Transverse colon (tissue), 4 donors: ENCODE measurements at regions not wholly inside any gene's neighbourhood (a gene's known extent, or its start where the extent isn't known, plus 50 kb on each side); places are given as distances from the start of the nearest gene placed in this dataset.

Experiments used
- DNase-seq: peaks from one replicate; pipeline ENCODE4 v3.0.0-alpha.2; 2019
- H3K27ac ChIP-seq, 4 donors: fragments of 200-600 bp; sonication (generic); 2 replicates each; pipeline ENCODE4 v1.5.1; 2016 to 2018; ENCODE audit warnings: inconsistent platforms in 4 of 4
- H3K27me3 ChIP-seq: fragments of 200-600 bp; sonication (generic); 2 replicates; pipeline ENCODE4 v1.5.1; 2017; ENCODE audit warnings: inconsistent platforms
- H3K36me3 ChIP-seq, 4 donors: fragments of 200-600 bp; sonication (generic); 2 replicates each; pipeline ENCODE4 v1.5.1; 2017 to 2019; ENCODE audit warnings: inconsistent platforms in 4 of 4
- H3K4me1 ChIP-seq, 4 donors: fragments of 200-600 bp; sonication (generic); 2 replicates each; pipeline ENCODE4 v1.5.1; 2017 to 2020; ENCODE audit warnings: inconsistent platforms in 4 of 4
- H3K4me3 ChIP-seq, 4 donors: fragments of 200-600 bp; sonication (generic); 1 replicate in 1 of 4; 2 replicates in 3 of 4; pipeline versions ENCODE4 v1.5.1 to v1.6.1; 2017 to 2019; ENCODE audit warnings: inconsistent platforms in 4 of 4
- H3K9me3 ChIP-seq, 2 donors: fragments of 200-600 bp; sonication (generic); 2 replicates each; pipeline ENCODE4 v1.5.1; 2017 to 2019; ENCODE audit warnings: inconsistent platforms in 2 of 2
- EP300 ChIP-seq: sonication (generic); formaldehyde crosslinking; IDR thresholded peaks from one replicate; pipeline ENCODE4 v1.6.1; 2017; ENCODE audit warnings: antibody characterized with exemption, low read depth
- POLR2A ChIP-seq: fragments of 450-650 bp; IDR thresholded peaks from one replicate; pipeline ENCODE4 v1.6.1; 2016; ENCODE audit warnings: antibody characterized with exemption, mild to moderate bottlenecking, moderate library complexity
- POLR2AphosphoS5 ChIP-seq, 3 donors: sonication (generic); formaldehyde crosslinking; IDR thresholded peaks; one replicate each; pipeline ENCODE4 v1.6.1; 2016; ENCODE audit warnings: antibody characterized with exemption in 3 of 3
- WGBS, 2 donors: methylation state at CpG; one replicate each; pipeline ENCODE4 v1.1.5; 2018; ENCODE audit warnings: low coverage in 1 of 2; 5-methylcytosine and 5-hydroxymethylcytosine counted together
- in situ Hi-C, 4 donors: fragments of 200-750 bp; cut with MboI; loops; one replicate each; pipeline versions ENCODE4 v1.15.0 to v1.15.1; 2017; ENCODE audit warnings: low sequenced_read_pairs in 3 of 4, low pct_ligation_motif_present in 1 of 4, low pct_unique_long_range_greater_than_20kb in 1 of 4
- intact Hi-C: fragments of 100-400 bp; cut with DNase I; formaldehyde crosslinking; loops from one replicate; pipeline ENCODE4 v1.15.1; 2023; ENCODE audit warnings: low total_unique reads
- TF ChIP-seq, protein P1 (sequence below), 5 experiments: fragments of 200-600 bp in 3 of 5; fragments of 450-650 bp in 2 of 5; sonication (generic) in 3 of 5; IDR thresholded peaks; 1 replicate in 2 of 5; 2 replicates in 3 of 5; pipeline ENCODE4 v1.5.1; 2016 to 2017; ENCODE audit warnings: antibody characterized with exemption in 5 of 5, inconsistent platforms in 3 of 5, mild to moderate bottlenecking in 2 of 5, moderate library complexity in 1 of 5

DNA sequence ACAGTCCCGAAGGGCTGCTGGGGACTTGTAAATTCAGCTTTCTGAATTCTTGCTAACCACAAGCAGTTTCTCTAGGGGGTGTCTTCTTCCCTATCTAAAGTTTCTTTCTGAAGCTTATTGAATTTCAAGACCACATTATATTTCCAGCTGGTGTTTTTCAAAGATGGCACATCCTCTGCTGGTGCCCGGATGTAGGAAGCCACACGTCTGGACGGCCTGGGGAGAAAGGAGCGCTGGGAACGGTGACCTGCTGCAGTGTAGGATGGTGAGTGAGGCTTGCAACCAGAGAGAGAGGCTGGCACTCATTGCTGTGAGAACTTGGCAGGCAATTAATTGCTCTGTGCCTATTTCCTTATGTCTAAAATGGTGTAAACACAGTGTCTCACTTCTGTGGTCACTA lies 776.4 kb downstream of the TYW1 start:
- no peaks in the 10 kb centered on the region for H3K36me3 ChIP-seq
- no peak for DNase-seq
- no peaks in the 10 kb centered on the region for H3K9me3 ChIP-seq
- in situ Hi-C loops = loop anchor here in 1 of 4 donors (25.0 kb wide), 1 partner anchor 89 kb away; no protein-coding TSS in a partner anchor
- H3K4me3 ChIP-seq = no peak overlapping the region
- TF ChIP-seq POLR2AphosphoS5 (IDR thresholded peaks at IDR 0.05) (no peak), POLR2A (no peak), EP300 (no peak)
- TF ChIP-seq, protein P1, sequence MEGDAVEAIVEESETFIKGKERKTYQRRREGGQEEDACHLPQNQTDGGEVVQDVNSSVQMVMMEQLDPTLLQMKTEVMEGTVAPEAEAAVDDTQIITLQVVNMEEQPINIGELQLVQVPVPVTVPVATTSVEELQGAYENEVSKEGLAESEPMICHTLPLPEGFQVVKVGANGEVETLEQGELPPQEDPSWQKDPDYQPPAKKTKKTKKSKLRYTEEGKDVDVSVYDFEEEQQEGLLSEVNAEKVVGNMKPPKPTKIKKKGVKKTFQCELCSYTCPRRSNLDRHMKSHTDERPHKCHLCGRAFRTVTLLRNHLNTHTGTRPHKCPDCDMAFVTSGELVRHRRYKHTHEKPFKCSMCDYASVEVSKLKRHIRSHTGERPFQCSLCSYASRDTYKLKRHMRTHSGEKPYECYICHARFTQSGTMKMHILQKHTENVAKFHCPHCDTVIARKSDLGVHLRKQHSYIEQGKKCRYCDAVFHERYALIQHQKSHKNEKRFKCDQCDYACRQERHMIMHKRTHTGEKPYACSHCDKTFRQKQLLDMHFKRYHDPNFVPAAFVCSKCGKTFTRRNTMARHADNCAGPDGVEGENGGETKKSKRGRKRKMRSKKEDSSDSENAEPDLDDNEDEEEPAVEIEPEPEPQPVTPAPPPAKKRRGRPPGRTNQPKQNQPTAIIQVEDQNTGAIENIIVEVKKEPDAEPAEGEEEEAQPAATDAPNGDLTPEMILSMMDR (IDR thresholded peaks at IDR 0.05) = no peak
- no peaks in the 10 kb centered on the region for H3K4me1 ChIP-seq
- intact Hi-C loops = no loop called here
- 53 to 71% methylated on average over 6 of the region's 6 CpGs for WGBS, 2 donors
- H3K27me3 ChIP-seq = no peaks in the 10 kb centered on the region
- no peak overlapping the region for H3K27ac ChIP-seq

DNA sequence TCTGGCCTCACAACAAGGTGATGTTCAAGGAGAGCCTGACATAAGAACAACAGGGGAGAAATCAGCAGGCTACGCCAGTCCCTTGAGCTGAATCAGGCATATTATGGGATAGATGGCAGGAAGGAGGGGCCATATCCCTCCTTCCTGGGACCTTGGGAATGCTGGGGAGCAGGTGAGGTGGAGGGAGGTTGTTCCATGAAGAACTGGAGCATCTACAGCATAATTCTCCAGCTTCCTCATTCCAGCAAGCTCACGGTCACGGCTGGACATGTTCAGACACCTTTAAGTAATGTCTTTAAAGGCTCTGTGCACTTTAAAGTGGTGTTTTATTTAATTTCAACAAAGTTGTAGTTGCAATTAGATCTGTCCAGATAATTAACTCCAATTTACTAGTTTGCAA lies 780.5 kb downstream of the TYW1 start:
- no peaks in the 10 kb centered on the region for H3K4me1 ChIP-seq
- H3K9me3 ChIP-seq = no peaks in the 10 kb centered on the region
- TF ChIP-seq POLR2A = no peak
- no peaks in the 10 kb centered on the region for H3K36me3 ChIP-seq
- in situ Hi-C loops (no loop called here), intact Hi-C loops (no loop called here)
- 82 to 90% methylated on average over 2 to 3 of the region's 3 CpGs for WGBS, 2 donors
- no peak overlapping the region for H3K4me3 ChIP-seq
- no peak overlapping the region for H3K27ac ChIP-seq
- no peaks in the 10 kb centered on the region for H3K27me3 ChIP-seq
- no peak for DNase-seq

DNA sequence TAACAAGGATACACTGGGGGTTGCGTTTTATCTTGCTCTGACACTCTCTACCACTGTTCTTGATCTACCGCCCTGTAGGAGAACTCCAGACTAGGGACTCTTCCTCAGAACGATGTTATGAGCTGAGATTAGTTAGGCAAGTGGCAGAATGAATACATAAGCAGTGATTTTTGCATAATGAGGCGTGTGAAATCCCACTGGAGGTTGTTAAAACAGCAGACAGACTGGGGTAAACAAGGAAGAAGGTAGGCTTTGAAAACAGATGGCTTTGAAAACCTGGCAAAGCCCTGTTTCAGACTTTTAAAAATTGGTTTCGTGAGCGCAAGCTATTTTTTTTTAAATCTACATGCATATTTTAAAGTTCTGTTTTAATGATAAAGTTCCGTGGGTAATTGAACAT lies 785.2 kb downstream of the TYW1 start:
- H3K4me1 ChIP-seq = no peaks in the 10 kb centered on the region
- no peak for TF ChIP-seq POLR2AphosphoS5 (IDR thresholded peaks at IDR 0.05)
- no peak for TF ChIP-seq EP300
- TF ChIP-seq POLR2A = no peak
- TF ChIP-seq, protein P1 (IDR thresholded peaks at IDR 0.05) = no peak
- no peak overlapping the region for H3K4me3 ChIP-seq
- no peaks in the 10 kb centered on the region for H3K9me3 ChIP-seq
- H3K27me3 ChIP-seq = no peaks in the 10 kb centered on the region
- no peak for DNase-seq
- intact Hi-C loops (no loop called here), in situ Hi-C loops (no loop called here)
- WGBS, 2 donors = 70 to 79% methylated on average over 7 of the region's 7 CpGs
- H3K36me3 ChIP-seq = no peaks in the 10 kb centered on the region
- H3K27ac ChIP-seq = no peak overlapping the region

DNA sequence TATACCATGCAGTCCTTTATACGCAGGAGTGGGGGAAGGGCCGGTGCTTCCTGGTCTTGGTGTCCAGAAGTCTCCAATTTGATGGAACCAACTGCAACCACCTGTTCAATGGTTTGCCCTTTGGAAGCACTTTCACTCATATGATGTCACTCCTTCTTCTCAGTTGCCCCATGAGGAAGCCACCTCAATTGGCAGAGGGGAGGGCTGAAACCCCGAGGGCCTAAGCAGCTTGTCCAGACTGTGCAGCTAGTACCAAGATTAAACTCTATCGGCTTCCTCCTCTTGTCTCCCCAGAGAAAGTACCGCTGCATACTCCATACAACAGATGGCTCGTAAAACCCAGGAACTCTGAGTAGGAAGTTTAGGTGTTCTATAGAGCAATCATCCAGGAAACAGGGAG lies 789.4 kb downstream of the TYW1 start:
- H3K4me1 ChIP-seq = no peaks in the 10 kb centered on the region
- DNase-seq = no peak
- in situ Hi-C loops (no loop called here), intact Hi-C loops (no loop called here)
- 80% methylated on average over 6 of the region's 6 CpGs; no CpG with 5 or more reads in 1 of the 2 donors for whole genome bisulfite sequencing, 2 donors
- no peaks in the 10 kb centered on the region for H3K36me3 ChIP-seq
- H3K27me3 ChIP-seq = no peaks in the 10 kb centered on the region
- no peaks in the 10 kb centered on the region for H3K9me3 ChIP-seq
- H3K27ac ChIP-seq = no peak overlapping the region
- no peak overlapping the region for H3K4me3 ChIP-seq
- TF ChIP-seq, protein P1 (IDR thresholded peaks at IDR 0.05) = no peak
- TF ChIP-seq POLR2AphosphoS5 (IDR thresholded peaks at IDR 0.05) (no peak), EP300 (no peak), POLR2A (no peak)

DNA sequence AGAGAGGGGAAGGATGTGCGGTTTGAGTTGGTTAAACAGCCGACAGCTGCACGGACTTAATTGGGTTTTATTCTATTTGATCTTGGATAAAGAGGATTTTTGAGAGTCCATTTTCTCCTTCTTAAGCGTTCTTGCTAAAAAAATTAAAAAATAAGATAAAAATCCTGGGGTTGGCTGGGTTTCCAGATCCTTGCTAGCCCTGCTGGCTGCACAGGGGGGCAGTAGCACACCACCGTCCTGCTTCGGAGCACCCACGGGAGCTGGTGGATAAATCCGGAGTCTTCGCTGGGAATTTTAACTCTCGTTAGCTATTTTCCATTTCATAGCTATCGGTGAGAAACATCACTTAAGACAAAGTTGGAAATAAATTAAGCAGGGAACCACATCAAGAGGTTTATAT lies 792.0 kb downstream of the TYW1 start:
- WGBS, 2 donors = 77% methylated on average over 7 to 11 of the region's 11 CpGs
- Histone ChIP-seq H3K27ac (no peak overlapping the region), H3K27me3 (no peaks in the 10 kb centered on the region), H3K9me3 (no peaks in the 10 kb centered on the region), H3K4me3 (no peak overlapping the region), H3K4me1 (no peaks in the 10 kb centered on the region), H3K36me3 (no peaks in the 10 kb centered on the region)
- no peak for TF ChIP-seq EP300
- TF ChIP-seq POLR2AphosphoS5 (IDR thresholded peaks at IDR 0.05) = no peak
- TF ChIP-seq POLR2A = no peak
- TF ChIP-seq, protein P1 (IDR thresholded peaks at IDR 0.05) = no peak
- DNase-seq = no peak
- in situ Hi-C loops = no loop called here
- intact Hi-C loops = no loop called here
